GM19351 (cell line): ENCODE measurements at regions not wholly inside any gene's neighbourhood (a gene's known extent, or its start where the extent isn't known, plus 50 kb on each side); places are given as distances from the start of the nearest gene placed in this dataset.
"Not testable (repeated sequence)": the region's sequence is repeated elsewhere in the genome, so short reads cannot be mapped to it uniquely, and the experiment has no call there.

Experiments
- ATAC-seq: cut with Tn5 transposase; IDR thresholded peaks from one replicate; pipeline ENCODE4 v1.9.1; 2021; ENCODE audit warnings: mild to moderate bottlenecking, moderate library complexity; ENCODE audit not compliant: unreplicated experiment

DNA sequence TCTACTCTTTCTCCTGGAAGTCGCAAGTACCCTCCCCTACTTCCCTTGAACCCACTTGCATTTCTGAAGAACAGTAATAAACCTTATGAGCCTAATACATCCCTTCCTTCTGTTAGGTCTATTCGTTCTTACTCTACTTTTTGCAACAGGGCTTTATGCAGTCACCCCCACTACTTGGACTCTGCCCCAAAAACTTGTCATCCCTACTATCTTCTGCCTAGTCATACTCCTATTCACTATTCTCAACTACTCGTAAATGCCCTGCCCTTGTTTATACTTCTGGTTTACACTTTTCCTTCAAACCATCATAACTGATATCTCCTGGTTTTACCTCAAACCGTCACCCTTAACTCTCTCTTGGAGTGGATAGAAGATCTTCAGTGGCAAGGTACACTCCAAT is 55.2 kb upstream of the SLIT2 start:
- ATAC-seq = no peak

DNA sequence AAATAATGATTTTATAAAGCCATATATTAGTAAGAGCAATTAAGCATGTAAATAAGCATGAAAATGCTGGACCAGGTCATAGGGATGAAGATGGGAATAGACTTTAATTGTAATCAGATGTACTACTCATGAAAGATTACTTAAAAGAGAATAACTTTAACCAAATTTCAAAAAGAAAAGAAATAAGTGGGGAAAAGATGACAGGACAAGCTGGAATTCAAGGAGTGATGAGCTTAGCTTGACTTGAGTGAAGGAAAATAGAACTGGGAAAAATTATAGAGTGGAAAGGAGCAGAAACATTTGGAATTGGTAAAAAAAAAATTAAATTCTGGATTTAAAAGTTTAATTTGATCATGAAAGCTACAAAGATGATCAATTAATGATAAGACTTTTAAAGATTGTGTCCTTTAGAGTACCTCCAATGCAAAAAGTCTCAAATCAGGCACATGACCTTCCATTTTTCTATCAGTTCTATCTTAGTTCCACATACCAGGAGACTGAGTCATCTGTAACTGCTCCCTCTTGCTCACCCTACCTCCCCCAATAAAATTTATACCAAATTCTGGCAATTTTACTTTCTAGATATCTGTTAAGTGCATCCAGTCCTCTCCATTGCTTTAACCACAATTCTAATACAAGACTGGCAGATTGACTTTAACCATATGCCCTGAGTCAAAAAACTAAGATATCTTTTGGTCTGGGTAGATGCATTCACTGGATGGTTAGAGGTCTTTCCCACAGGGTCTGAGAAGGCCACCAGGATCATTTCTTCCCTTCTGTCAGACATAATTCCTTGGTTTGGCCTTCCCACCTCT is 56.4 kb upstream of the SLIT2 start:
- no peak for ATAC-seq

DNA sequence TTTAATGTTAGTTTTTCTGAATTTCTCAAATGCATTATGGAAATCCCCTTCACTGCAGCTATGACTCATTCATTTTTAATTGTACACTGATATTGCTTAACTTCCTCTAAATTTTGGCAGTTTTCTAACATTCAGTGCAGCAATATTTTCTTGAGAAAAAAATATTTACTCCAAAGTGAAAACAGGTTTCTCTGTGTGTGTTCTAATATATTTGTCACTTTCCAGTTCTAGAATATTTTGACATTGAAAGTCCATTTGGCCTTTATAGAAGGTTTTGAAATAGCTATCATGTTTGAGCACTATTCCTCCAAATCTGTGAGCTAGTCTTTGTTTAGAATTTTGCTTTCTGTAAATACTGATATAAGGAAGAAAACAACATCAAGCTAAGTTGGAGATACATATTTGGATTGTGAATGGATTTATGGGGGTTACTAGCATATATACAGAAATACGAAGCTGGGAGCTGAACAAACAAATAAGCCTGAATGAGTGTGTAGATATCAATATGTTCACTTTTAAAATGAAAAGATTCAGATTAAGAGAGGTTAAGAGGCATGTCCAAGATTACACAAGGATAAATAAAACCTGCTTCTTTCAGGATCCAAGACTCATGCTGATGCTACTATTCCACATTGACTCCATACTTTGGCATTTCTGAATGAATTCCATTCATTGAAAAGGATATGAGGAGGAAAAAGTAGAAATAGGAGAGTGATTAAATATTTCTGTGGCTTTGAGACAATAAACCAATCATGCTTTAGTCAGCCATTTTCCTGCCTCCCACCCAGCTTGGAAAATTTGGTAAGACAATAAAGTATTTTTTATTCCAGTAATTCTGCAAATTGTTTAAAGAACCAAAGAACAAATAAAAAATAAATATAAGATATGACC is 57.3 kb upstream of the SLIT2 start:
- no peak for ATAC-seq

DNA sequence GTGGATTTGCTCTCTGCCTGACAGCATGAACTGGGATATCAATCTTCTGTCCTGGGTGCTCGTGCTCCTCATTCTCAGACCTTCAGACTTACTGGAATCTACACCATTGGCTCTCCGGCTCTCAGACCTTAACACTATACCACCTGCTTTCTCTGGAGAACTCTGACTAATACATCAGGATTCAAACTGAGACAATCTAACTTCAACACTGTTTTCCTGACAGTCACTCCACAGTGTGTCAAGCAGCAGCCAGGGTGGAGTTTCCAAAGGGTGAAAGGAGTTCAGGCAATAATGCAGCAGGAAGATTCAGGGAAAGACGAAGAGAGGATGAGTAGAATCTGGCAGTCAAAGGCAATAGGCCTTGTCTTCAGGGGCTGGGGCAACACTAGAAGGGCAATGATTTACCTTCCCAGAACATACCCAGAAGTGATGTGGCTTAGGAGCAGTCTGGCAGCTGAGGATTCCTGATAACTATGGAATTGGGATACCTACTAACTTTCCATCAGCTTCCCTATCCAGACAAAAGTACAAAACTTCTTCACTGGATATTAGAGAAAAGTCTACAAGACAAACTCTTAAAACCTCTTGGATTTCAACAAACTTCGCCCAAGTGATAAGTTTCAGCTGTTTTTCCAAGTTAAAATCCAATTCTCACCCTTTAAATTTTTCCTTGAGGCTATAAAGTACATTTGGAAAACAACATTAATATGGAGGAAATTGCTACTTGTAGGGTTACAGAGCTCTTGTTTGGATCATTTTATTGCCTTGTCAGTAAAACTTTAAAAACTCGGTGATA is 58.4 kb upstream of the SLIT2 start:
- ATAC-seq = no peak

DNA sequence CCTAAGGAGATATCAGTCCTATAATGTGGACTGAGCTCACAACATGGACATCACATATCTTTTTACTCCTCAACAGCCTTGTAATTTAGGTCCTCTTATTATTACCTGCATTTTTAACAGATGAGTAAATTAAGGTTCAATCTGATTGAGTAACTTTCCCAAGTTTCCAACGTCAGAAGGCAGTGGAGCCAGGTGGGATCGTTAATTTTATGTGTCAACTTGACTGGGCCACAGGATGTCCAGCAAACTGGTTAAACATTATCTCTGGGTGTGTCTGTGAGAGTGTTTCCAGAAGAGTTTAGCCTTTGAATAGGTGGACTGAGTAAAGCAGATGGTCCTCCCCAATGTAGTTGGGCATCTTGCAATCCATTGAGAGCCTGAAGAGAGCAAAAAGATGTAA is 59.0 kb upstream of the SLIT2 start:
- ATAC-seq = no peak

DNA sequence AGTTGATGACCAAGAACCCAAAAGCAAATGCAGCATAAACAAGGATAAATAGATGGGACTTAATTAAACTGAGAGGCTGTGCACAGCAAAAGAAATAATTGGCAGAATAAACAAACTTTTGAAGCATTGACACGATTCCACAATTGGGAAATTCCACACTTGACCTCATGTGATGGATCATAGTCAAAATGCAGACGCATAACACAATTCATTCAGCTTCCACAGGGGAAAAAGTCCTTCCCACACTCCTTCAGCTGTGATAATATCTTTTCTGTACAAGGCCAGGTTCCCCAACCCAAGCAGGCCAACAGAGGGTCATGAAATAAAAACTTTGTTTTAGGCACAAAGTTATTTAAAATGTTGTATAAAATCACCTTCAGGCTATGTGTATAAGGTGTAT is 66.6 kb upstream of the SLIT2 start:
- no peak for ATAC-seq

DNA sequence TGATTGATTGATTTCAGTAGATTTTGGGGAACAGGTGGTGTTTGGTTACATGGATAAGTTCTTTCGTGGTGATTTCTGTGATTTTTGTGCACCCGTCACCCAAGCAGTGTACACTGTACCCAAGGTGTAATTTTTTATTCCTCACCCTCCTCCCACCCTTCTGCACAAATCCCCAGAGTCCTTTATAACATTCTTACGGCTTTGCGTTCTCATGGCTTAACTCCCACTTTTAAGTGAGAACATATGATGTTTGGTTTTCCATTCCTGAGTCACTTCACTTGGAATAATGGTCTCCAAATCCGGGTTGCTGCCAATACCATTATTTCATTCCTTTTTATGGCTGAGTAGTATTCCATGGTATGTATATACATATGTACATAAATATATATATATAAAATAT is 68.6 kb upstream of the SLIT2 start:
- ATAC-seq = not testable (repeated sequence)

DNA sequence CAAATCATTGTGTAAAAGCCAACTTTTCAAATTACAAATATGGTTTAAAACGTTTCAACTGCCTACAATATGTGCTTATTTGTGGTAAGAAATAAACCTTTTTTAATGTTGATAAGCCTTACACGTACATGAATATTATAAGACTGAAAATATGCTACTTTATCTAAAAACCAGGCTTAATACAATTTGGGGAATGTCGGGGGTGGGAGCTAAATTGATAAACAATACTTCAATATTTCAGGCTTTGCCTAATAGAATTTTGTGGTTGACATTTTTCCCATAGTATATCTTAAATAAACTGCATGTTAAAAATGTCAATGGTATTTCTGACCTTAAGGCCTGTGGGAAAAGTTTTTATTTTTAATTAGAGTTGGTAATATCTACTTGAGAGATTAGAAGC is 69.8 kb upstream of the SLIT2 start:
- no peak for ATAC-seq

DNA sequence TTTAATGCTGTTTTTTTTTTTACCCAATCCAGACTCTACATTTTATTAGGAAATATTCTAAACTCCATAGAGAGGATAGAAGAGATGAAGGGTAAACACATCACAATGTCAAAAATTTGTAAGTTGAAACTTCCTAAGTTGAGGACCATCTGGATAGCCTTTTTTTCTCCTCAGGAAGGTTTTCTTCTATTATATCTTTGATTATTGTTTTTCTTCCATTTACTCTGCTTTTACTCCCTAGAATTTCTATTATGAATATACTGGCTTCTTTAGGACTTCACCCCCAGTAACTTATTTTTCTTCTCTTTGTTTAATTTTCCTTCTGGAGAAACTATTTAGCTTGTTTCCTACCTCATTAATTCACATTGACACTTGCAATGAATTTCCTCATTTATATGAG is 71.2 kb upstream of the SLIT2 start:
- ATAC-seq = no peak

DNA sequence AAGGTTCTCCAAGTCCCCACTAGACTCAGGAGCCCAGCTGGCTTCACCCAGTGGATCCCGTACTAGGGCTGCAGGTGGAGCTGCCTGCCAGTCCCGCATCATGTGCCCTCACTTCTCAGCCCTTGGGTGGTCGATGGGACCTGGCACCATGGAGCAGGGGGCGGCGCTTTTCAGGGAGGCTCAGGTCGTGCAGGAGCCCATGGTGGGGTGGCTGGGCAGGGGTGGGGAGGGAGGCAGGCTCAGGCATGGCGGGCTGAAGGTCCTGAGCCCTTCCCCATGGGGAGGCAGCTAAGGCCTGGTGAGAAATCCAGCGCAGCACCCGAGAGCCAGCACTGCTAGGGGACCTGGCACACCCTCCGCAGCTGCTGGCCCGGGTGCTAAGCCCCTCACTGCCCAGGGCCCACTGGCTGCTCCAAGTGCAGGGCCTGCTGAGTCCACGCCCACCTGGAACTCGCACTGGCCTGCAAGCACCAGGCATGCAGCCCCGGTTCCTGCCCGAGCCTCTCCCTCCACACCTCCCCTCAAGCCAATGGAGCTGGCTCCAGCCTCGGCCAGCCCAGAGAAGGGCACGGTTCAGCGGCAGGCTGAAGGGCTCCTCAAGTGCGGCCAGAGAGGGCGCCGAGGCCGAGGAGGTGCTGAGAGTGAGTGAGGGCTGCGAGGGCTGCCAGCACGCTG is 72.7 kb upstream of the SLIT2 start:
- no peak for ATAC-seq

DNA sequence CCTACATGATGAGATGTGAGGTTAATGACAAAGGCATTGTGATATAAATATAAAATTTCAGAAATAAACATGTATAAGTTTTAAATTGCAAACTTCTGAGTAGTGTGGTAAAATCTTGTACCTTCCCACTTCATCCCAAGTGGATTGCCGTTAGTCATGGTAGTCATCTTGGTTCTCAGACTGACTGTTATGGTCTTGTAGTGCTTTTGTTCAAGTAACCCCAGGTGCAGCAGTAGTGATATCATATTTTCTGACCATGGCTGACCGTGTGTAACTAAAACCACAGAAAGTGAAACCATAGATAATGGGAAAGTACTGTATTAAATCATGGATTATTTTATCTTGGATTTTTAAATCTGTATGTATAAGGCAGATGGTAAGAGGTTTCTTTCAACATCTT is 74.8 kb upstream of the SLIT2 start:
- no peak for ATAC-seq

DNA sequence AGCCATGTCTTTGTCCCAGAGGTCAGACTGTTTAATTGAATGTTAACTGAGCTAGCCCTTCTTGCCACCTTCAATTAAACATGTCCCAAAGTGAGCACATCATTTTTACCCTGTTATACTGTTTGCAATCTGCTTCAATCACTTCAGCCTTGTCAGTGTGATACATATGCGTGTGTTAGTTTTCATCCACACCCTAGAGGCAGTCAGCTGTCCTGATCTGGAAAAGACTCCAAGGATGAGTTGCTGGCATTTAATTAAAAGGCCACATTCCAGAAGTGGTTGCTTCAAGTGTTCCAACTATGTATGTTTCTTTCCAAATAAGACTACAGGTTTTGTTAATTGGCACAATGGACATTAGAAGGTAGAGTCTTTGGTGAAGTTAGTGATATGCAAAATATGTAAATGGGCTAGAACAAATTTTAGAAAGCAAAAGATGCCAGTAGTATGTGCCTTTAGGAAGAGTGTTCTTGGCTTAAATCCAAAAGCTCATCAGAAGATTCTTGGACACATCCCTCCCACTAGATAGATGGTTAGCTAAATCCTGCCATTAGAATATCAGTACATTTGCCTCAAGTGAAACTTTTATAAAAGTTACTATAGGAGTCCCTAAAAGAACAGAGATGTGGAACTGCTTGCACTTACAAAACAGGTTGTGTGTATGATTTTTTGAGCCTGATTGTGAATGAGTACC is 79.5 kb upstream of the SLIT2 start:
- ATAC-seq = no peak

DNA sequence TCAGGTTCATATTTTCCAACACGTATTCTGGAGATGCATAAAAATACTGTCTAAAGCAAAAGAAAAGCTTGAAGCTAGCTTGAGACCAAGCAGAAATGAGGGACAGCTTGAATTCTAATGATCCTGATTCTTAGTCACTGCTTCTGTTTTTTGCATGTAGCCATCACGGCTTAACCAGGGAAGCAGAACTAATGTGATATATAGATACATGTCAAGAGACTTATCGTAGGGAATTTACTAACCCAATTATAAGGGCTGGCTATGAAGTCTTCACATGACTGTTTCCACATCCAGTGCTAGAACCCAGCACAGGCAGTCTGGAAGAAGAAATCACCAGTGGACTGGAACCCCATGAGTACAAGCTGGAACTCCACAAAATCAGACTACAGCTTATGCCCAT is 85.2 kb upstream of the SLIT2 start:
- ATAC-seq = no peak

DNA sequence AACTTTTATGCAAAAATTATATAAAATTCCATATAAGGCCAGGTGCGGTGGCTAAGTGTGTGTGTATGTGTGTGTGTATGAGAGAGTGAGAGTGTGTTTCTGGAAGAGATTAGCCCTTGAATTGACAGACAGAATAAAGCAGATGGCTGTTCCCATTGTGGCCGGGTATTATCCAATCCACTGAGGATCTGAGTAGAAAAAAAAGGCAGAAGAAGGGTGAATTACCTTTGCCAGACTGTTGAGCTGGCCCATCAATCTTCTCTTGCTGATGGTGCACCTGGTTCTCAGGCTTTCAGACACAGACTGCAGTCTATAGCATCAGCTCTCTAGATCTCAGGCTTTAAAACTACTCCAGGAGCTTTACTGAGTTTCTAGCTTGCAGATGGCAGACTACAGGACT is 92.2 kb upstream of the SLIT2 start:
- ATAC-seq = no peak

DNA sequence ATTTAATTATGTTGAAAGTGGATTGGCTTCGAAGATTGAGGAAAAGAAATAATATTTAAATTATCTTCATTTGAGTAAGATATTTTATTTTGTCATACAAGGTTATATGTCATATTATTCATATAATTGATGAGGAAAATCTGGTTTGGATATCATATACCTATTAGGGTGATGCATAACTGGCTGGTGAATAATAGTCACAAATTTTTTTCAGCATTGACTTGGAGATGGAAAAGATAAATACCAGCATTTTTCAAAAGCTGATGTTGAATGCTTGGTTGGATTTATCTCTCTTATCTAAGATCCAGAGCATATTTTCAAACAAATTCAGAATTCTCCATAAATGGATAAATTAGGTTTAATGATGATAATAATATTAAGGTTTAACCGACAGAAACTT is 93.5 kb upstream of the SLIT2 start:
- no peak for ATAC-seq

DNA sequence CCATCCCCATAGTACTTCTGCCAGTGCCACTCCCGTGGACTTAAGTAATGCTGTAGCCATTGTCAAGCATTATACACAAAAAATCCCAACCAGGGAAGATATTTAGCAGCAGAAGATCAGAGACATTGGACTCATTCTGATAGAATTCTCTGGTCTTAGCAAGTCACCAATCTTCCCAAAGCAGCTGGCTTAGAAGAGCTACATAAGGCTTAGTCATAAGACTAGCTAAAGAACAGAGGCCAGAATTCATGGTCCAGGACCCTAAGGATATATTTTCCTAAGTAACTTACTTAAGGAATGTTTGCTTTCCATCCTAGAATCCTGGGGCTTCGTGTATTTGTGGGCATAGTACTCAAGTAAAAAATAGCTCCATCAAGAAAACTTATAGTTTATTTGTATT is 100.3 kb upstream of the SLIT2 start:
- no peak for ATAC-seq

DNA sequence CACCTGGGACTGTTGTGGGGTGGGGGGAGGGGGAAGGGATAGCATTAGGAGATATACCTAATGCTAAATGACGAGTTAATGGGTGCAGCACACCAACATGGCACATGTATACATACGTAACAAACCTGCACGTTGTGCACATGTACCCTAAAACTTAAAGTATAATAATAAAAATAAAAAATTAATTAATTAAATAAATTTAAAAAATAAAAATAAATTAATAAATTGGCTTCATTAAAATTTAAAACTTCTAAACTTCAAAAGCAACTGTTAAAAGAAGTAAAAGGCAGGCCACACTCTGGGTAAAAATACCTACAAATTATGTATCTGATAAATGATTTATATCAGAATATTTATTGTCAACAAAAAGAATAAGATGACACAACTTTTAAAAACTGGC is 102.6 kb upstream of the SLIT2 start:
- not testable (repeated sequence) for ATAC-seq

DNA sequence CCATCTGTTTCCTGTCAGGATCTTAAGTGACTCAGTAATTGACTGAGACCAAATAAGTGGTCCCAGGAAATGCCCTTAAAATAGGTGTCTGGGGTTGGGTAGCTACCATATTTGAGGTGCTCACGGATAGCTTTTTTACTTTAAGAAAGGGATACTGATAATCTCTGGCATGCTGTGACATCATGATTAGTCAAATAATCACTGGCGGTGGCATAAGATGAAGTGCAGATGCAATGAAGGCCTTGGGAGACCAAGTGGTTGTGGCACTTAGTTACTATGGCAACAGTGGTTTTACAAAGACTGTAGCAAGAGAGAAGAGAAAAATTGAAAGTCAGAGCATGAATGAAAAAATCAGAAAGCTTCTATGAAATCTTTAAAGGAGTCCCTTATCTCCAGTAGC is 114.5 kb upstream of the SLIT2 start:
- ATAC-seq = no peak

DNA sequence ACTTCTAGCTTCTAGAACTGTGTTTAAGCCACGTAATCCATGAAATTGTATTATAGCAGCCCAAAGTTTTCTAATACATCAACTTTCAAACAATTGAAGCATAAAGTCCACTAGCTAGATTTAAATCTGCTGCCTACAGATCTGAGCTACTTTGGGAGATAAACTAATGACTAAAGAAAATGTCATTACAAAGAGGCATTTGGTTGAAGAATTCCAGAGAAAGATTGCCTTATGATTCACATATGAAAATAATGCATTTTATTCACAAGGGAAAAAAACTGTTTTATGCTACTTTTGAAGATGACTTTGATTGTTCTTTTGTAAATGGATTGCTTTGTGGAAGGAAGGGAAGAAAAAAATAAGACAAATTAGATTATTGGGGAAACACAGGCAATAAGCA is 124.1 kb upstream of the SLIT2 start:
- ATAC-seq = no peak

DNA sequence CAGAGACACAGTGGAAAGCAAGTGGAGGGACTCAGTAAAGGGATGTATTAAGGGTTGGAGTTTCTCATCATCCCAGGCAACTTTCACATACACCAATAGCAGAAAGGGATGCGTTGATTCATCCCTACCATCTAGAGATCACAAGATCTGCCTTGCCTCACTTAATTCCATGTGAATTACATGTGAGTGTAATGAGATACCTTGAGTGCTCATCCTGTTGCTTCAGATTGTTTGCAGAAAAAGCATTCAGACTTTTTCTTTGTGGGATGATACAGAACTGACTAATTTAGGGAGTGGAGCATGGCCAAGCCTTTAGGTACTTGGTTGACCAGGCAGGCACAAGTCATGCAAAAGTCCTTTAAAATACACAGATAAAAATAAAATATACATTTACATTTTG is 124.8 kb upstream of the SLIT2 start:
- ATAC-seq = no peak
